ENCODE measurements at regions not wholly inside any gene's neighbourhood (a gene's known extent, or its start where the extent isn't known, plus 50 kb on each side); places are given as distances from the start of the nearest gene placed in this dataset.
"Not testable (repeated sequence)": the region's sequence is repeated elsewhere in the genome, so short reads cannot be mapped to it uniquely, and the experiment has no call there.

- in situ Hi-C loops (cut with HindIII; ENCODE audit: low sequenced_read_pairs) = no loop called here
These were observed 577.6 kb upstream of the FAM98A start for GRCh38 chr2:34176693-34177092.

- in situ Hi-C loops (cut with HindIII; ENCODE audit: low sequenced_read_pairs) = no loop called here
These were observed 575.4 kb upstream of the FAM98A start for GRCh38 chr2:34174506-34174905.

GRCh38 chr2:34162231-34162630 lies 563.1 kb upstream of the FAM98A start:
- in situ Hi-C loops (cut with HindIII; ENCODE audit: low sequenced_read_pairs) = no loop called here

GRCh38 chr2:34161549-34161948 lies 562.5 kb upstream of the FAM98A start:
- in situ Hi-C loops (cut with HindIII; ENCODE audit: low sequenced_read_pairs) = no loop called here

GRCh38 chr2:34159901-34160300 lies 560.8 kb upstream of the FAM98A start:
- in situ Hi-C loops (cut with HindIII; ENCODE audit: low sequenced_read_pairs) = no loop called here

GRCh38 chr2:34153484-34153883 lies 554.4 kb upstream of the FAM98A start:
- in situ Hi-C loops (cut with HindIII; ENCODE audit: low sequenced_read_pairs) = no loop called here

GRCh38 chr2:34147780-34148179 lies 548.7 kb upstream of the FAM98A start:
- in situ Hi-C loops (cut with HindIII; ENCODE audit: low sequenced_read_pairs) = no loop called here

GRCh38 chr2:34143149-34143548 lies 544.0 kb upstream of the FAM98A start:
- in situ Hi-C loops (cut with HindIII; ENCODE audit: low sequenced_read_pairs) = no loop called here

GRCh38 chr2:34142531-34143008 lies 543.5 kb upstream of the FAM98A start:
- in situ Hi-C loops (cut with HindIII; ENCODE audit: low sequenced_read_pairs) = not testable (repeated sequence)

GRCh38 chr2:34133065-34133464 lies 534.0 kb upstream of the FAM98A start:
- in situ Hi-C loops (cut with HindIII; ENCODE audit: low sequenced_read_pairs) = not testable (repeated sequence)

- in situ Hi-C loops (cut with HindIII; ENCODE audit: low sequenced_read_pairs) = no loop called here
These were observed 527.2 kb upstream of the FAM98A start for GRCh38 chr2:34126279-34126678.

GRCh38 chr2:34123996-34124785 lies 525.1 kb upstream of the FAM98A start:
- in situ Hi-C loops (cut with HindIII; ENCODE audit: low sequenced_read_pairs) = no loop called here

- in situ Hi-C loops (cut with HindIII; ENCODE audit: low sequenced_read_pairs) = no loop called here
These were observed 522.0 kb upstream of the FAM98A start for GRCh38 chr2:34121076-34121475.

GRCh38 chr2:34115076-34115475 lies 516.0 kb upstream of the FAM98A start:
- in situ Hi-C loops (cut with HindIII; ENCODE audit: low sequenced_read_pairs) = no loop called here

- in situ Hi-C loops (cut with HindIII; ENCODE audit: low sequenced_read_pairs) = no loop called here
These were observed 513.1 kb upstream of the FAM98A start for GRCh38 chr2:34112161-34112560.

- in situ Hi-C loops (cut with HindIII; ENCODE audit: low sequenced_read_pairs) = no loop called here
These were observed 511.3 kb upstream of the FAM98A start for GRCh38 chr2:34110392-34110791.

- in situ Hi-C loops (cut with HindIII; ENCODE audit: low sequenced_read_pairs) = no loop called here
These were observed 508.7 kb upstream of the FAM98A start for GRCh38 chr2:34107811-34108210.

- in situ Hi-C loops (cut with HindIII; ENCODE audit: low sequenced_read_pairs) = no loop called here
These were observed 506.1 kb upstream of the FAM98A start for GRCh38 chr2:34105006-34105767.

- in situ Hi-C loops (cut with HindIII; ENCODE audit: low sequenced_read_pairs) = no loop called here
These were observed 505.5 kb upstream of the FAM98A start for GRCh38 chr2:34104601-34105000.

- in situ Hi-C loops (cut with HindIII; ENCODE audit: low sequenced_read_pairs) = no loop called here
These were observed 504.3 kb upstream of the FAM98A start for GRCh38 chr2:34103437-34103836.

GRCh38 chr2:34102339-34102738 lies 503.2 kb upstream of the FAM98A start:
- in situ Hi-C loops (cut with HindIII; ENCODE audit: low sequenced_read_pairs) = no loop called here

- in situ Hi-C loops (cut with HindIII; ENCODE audit: low sequenced_read_pairs) = no loop called here
These were observed 500.3 kb upstream of the FAM98A start for GRCh38 chr2:34099377-34099776.

All from DLD1 (cell line).